ENCODE measurements at regions not wholly inside any gene's neighbourhood (a gene's known extent, or its start where the extent isn't known, plus 50 kb on each side); places are given as distances from the start of the nearest gene placed in this dataset.

GRCh38 chr16:51085271-51085670 is 65.8 kb downstream of the SALL1 start:
- no peak for TF ChIP-seq CTCF (IDR thresholded peaks at IDR 0.05; ENCODE audit: insufficient read depth, low read length, poor library complexity, severe bottlenecking)
- H3K36me3 ChIP-seq (ENCODE audit: control insufficient read depth, insufficient read depth, low read length) = no peaks in the 10 kb centered on the region
- no peaks in the 10 kb centered on the region; the same call in none of the 2 replicates for H3K27me3 ChIP-seq (replicated peaks; ENCODE audit: control insufficient read depth, insufficient read depth, low read length)
- H3K4me3 ChIP-seq (replicated peaks; ENCODE audit: low read depth, low read length) = no peak overlapping the region
- DNase-seq (ENCODE audit: extremely low read depth, insufficient read length) = no peak

- peak; percentile 6 for DNase-seq (ENCODE audit: extremely low read depth, insufficient read length)
These were observed 66.8 kb downstream of the SALL1 start for GRCh38 chr16:51084074-51084928.

GRCh38 chr16:51072591-51072990 is 78.5 kb downstream of the SALL1 start:
- Histone ChIP-seq H3K4me3 (replicated peaks; ENCODE audit: low read depth, low read length) (no peak overlapping the region), H3K36me3 (ENCODE audit: control insufficient read depth, insufficient read depth, low read length) (no peaks in the 10 kb centered on the region), H3K27me3 (replicated peaks; ENCODE audit: control insufficient read depth, insufficient read depth, low read length) (no peaks in the 10 kb centered on the region; the same call in none of the 2 replicates)
- no peak for DNase-seq (ENCODE audit: extremely low read depth, insufficient read length)
- TF ChIP-seq CTCF (IDR thresholded peaks at IDR 0.05; ENCODE audit: insufficient read depth, low read length, poor library complexity, severe bottlenecking) = no peak

More at GRCh38 chr16:51084074-51084928, 66.8 kb downstream of the SALL1 start:
- Histone ChIP-seq H3K27me3 (replicated peaks; ENCODE audit: control insufficient read depth, insufficient read depth, low read length) (no peaks in the 10 kb centered on the region), H3K4me3 (replicated peaks; ENCODE audit: low read depth, low read length) (no peak overlapping the region), H3K36me3 (ENCODE audit: control insufficient read depth, insufficient read depth, low read length) (no peaks in the 10 kb centered on the region)
- no peak for TF ChIP-seq CTCF (IDR thresholded peaks at IDR 0.05; ENCODE audit: insufficient read depth, low read length, poor library complexity, severe bottlenecking)

- no peaks in the 10 kb centered on the region for H3K36me3 ChIP-seq (ENCODE audit: control insufficient read depth, insufficient read depth, low read length)
- H3K4me3 ChIP-seq (replicated peaks; ENCODE audit: low read depth, low read length) = no peak overlapping the region
- no peak for TF ChIP-seq CTCF (IDR thresholded peaks at IDR 0.05; ENCODE audit: insufficient read depth, low read length, poor library complexity, severe bottlenecking)
- no peak for DNase-seq (ENCODE audit: extremely low read depth, insufficient read length)
- no peaks in the 10 kb centered on the region; the same call in none of the 2 replicates for H3K27me3 ChIP-seq (replicated peaks; ENCODE audit: control insufficient read depth, insufficient read depth, low read length)
These were observed 79.7 kb downstream of the SALL1 start for GRCh38 chr16:51071326-51071725.

- no peak for DNase-seq (ENCODE audit: extremely low read depth, insufficient read length)
- H3K4me3 ChIP-seq (replicated peaks; ENCODE audit: low read depth, low read length) = no peak overlapping the region
- no peaks in the 10 kb centered on the region; the same call in 1 of the 2 replicates for H3K27me3 ChIP-seq (replicated peaks; ENCODE audit: control insufficient read depth, insufficient read depth, low read length)
- no peak for TF ChIP-seq CTCF (IDR thresholded peaks at IDR 0.05; ENCODE audit: insufficient read depth, low read length, poor library complexity, severe bottlenecking)
- H3K36me3 ChIP-seq (ENCODE audit: control insufficient read depth, insufficient read depth, low read length) = no peaks in the 10 kb centered on the region
These were observed 83.7 kb downstream of the SALL1 start for GRCh38 chr16:51067352-51067751.

All from GM06990 (cell line).